PC-9 (cell line): ENCODE measurements at regions not wholly inside any gene's neighbourhood (a gene's known extent, or its start where the extent isn't known, plus 50 kb on each side); places are given as distances from the start of the nearest gene placed in this dataset.

Experiments used
- EZH2 ChIP-seq: fragments of 200-600 bp; sonication (generic); IDR thresholded peaks from 2 replicates; pipeline ENCODE4 v1.8.0; 2017; ENCODE audit warnings: antibody characterized with exemption, low read depth
- TF ChIP-seq, protein P1 (sequence below): fragments of 200-600 bp; sonication (generic); conservative IDR thresholded peaks from 2 replicates; pipeline ENCODE4 v1.6.1; 2017; ENCODE audit warnings: mixed run types, antibody characterized with exemption, mild to moderate bottlenecking, moderate library complexity

DNA sequence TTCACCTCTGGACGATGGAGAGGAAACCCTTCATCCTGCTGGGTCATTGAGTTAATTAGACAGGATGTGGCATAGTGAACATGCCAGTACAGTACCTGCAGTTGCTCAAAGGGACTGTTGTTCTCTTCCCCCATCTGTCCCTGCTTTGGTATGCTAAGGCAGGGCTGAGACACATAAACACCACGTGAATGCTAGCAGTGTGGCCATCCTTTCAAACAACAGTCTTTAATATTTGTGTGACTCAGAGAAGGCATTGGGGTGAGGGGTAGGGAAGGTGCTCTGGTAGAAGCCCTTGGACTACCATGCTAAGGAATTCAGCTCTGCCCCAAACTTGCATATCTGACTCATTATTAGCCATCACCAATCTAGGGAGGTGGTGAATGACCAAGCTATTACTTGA, 180.2 kb upstream of the ZNF618 start:
- TF ChIP-seq, protein P1, sequence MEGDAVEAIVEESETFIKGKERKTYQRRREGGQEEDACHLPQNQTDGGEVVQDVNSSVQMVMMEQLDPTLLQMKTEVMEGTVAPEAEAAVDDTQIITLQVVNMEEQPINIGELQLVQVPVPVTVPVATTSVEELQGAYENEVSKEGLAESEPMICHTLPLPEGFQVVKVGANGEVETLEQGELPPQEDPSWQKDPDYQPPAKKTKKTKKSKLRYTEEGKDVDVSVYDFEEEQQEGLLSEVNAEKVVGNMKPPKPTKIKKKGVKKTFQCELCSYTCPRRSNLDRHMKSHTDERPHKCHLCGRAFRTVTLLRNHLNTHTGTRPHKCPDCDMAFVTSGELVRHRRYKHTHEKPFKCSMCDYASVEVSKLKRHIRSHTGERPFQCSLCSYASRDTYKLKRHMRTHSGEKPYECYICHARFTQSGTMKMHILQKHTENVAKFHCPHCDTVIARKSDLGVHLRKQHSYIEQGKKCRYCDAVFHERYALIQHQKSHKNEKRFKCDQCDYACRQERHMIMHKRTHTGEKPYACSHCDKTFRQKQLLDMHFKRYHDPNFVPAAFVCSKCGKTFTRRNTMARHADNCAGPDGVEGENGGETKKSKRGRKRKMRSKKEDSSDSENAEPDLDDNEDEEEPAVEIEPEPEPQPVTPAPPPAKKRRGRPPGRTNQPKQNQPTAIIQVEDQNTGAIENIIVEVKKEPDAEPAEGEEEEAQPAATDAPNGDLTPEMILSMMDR = no peak
- TF ChIP-seq EZH2 = no peak
